T-helper 2 cell treated with Interferon-gamma antibody and Interleukin-4, amounts not matched to agents 100 ng/mL and 5 ng/mL, for 36 hours (primary cell): ENCODE measurements at regions not wholly inside any gene's neighbourhood (a gene's known extent, or its start where the extent isn't known, plus 50 kb on each side); places are given as distances from the start of the nearest gene placed in this dataset.

Experiments
- intact Hi-C: fragments of 100-400 bp; cut with micrococcal nuclease; formaldehyde crosslinking; loops from one replicate; pipeline ENCODE4 v1.15.1; 2023

- intact Hi-C loops, result no loop called here
Observed at GRCh38 chr15:95588056-95588455, 742.4 kb upstream of the NR2F2 start.

GRCh38 chr15:95590533-95591044, 739.9 kb upstream of the NR2F2 start:
- intact Hi-C loops, result no loop called here

GRCh38 chr15:95591270-95591669, 739.2 kb upstream of the NR2F2 start:
- intact Hi-C loops, result no loop called here

DNA sequence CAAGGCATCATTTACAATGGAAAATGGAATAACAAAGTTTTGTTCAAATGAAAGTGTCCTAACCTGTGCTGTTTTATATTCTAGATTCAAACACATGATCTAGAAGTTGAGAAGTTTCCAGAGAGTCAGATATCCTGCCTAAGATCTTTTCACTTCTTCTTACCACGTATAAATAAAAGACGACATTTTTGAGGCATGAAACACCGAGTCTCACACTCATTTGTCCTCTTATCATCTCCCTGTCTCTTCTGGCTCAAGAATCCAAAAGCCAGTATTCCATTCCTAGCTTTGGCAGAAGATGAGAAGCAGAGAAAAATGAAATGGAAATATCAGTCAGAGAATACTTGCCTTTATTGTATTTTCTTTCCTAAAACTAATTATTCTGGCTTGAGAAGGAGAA, 738.6 kb upstream of the NR2F2 start:
- intact Hi-C loops, result no loop called here

GRCh38 chr15:95594496-95594895, 736.0 kb upstream of the NR2F2 start:
- intact Hi-C loops, result no loop called here

- intact Hi-C loops, result no loop called here
Observed at GRCh38 chr15:95595759-95596158, 734.7 kb upstream of the NR2F2 start.

DNA sequence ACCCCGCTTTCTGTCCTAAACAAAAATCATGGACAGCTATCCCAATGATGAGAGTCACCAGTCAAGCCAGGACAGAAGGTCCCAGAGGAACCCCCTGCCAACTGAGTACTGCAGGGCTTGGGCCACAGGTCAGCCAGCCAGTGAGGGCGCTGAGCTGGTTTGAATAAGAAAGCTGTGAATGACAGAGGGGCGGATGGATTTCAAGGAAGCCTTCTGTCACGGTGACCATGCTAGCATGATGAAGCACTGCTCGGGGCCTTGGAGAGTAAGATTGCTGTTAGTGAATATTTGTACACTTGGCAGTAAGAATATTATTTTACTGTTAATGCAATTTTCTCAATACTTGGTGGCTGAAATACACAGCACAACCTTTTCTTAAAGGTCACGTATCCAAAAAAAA, 734.0 kb upstream of the NR2F2 start:
- intact Hi-C loops, result no loop called here

DNA sequence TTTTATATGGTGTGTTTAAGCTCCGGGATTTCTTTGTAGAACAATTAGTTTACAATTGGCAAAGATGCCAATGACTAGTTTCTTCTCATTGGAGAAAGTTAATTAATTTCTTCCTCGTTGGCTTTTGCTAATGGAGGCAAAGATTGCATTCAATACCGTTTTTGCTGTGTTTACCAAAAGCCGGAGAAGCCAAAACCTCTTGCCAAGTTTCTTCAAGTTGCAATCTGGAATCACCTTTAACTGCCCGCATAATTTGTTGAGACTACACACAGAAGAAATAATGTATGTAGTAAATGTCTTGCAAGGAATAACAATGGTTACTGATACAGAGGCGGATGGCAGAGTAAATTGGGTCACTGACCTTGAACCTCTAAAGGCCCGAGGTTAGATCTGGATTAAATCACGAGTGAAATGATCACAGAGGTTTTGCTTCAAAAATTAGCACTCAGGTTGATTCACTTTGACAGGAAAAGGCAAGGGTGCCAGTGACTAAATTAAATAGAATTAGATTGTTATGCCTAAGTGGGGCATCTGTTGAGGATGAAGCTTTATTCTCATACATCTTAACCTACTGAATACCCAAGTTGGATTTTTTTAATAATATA, 732.1 kb upstream of the NR2F2 start:
- intact Hi-C loops, result no loop called here

DNA sequence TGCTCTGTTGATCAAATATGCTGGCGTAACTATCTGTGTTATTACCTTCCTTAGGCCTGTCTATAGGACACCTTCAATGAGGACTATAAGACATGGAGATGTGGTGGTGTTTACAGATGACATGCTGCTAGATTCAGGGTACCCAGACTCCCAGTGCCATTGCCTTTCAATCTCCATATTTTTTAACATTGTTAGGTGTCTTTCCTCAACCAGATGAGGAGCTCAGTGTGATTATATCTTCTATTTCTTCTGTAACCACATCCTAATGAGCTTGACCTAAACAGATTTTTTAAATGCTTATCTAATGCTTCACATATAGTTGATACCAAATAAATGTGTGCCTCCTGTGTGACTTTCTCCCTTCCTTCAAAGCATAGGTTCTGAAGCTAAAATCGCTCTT, 730.1 kb upstream of the NR2F2 start:
- intact Hi-C loops, result no loop called here

DNA sequence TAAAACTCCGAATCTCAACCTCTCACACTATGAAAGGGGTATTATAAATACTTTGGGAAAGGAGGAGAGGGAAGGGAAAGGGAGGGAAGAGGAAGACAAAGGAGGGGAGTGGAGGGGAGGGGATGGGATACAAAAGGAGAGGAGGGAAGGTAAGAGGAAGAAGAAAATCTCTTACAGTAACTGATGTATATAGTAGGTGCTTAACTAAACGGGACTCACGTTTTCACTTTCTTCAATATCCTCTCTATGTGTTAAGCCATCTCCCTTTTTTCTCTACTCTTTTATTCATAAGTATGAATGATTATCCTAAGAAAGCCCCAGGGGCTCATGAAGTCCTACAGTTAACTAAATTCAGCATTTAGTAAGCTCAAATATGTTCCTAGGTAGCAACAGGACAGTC, 729.6 kb upstream of the NR2F2 start:
- intact Hi-C loops, result no loop called here

- intact Hi-C loops, result no loop called here
Observed at GRCh38 chr15:95601525-95601924, 729.0 kb upstream of the NR2F2 start.

GRCh38 chr15:95603802-95604201, 726.7 kb upstream of the NR2F2 start:
- intact Hi-C loops, result no loop called here

- intact Hi-C loops, result no loop called here
Observed at GRCh38 chr15:95604634-95605036, 725.9 kb upstream of the NR2F2 start.

- intact Hi-C loops, result no loop called here
Observed at GRCh38 chr15:95605098-95605497, 725.4 kb upstream of the NR2F2 start.

- intact Hi-C loops, result no loop called here
Observed at GRCh38 chr15:95606551-95606950, 723.9 kb upstream of the NR2F2 start.

DNA sequence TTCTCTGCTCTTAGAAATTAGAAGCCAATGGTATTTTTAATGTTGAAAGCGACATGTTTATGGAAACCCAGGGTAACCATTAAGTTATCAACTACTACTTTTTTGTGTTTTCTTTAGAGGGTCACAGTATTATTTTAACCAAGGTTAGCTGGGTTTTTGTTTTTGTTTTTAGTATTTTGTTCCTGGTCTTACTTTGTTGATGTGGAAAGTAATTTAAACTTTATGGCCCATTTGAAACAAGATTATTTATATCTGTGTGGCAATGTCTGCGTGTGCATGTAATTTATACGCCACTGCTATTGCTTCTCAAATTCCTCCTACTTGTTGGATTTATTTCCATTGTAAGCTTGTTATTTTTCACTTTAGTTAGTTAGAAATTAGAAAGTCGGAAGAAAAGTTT, 722.1 kb upstream of the NR2F2 start:
- intact Hi-C loops, result no loop called here

GRCh38 chr15:95609096-95609495, 721.4 kb upstream of the NR2F2 start:
- intact Hi-C loops, result no loop called here

DNA sequence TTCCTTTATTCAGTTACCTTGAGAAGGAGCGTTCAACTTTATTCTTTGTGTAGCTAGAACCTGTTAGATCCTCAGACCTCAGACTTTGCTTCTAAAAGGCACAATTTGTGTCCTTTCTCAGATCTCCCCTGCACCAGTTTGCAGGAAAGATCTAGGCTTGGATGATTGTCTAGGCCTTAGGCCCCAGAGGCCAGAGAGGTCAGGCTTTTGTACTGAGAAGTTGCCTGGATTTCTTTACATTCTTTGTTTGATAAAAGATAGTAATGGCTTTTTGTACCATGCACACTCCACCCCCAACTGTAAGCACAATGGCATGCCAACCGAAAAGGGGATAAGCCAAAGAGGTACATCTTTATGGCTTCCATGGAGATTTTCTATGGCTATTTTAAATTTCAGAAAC, 719.6 kb upstream of the NR2F2 start:
- intact Hi-C loops, result no loop called here

- intact Hi-C loops, result no loop called here
Observed at GRCh38 chr15:95615436-95615835, 715.1 kb upstream of the NR2F2 start.

GRCh38 chr15:95616306-95616705, 714.2 kb upstream of the NR2F2 start:
- intact Hi-C loops, result no loop called here

GRCh38 chr15:95620934-95621579, 709.4 kb upstream of the NR2F2 start:
- intact Hi-C loops, result no loop called here

DNA sequence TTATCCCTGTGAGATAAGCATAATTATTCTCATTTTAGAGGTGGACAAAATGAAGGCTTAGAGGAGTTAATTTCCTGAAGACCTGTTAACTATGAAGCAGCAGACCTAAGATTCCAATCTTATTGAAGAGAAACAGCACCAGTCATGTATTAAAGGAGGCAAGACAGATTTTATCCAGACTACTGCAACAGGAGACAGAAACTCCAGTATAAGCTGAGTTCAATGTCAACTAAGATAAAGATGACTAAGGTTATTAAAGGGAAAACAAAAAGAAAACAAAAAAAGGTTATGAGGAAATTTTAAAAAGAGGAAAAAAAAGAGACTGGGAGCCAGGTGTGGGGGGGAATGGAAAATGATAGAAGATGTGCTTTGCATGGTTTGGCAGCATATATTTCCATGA, 707.7 kb upstream of the NR2F2 start:
- intact Hi-C loops, result no loop called here

DNA sequence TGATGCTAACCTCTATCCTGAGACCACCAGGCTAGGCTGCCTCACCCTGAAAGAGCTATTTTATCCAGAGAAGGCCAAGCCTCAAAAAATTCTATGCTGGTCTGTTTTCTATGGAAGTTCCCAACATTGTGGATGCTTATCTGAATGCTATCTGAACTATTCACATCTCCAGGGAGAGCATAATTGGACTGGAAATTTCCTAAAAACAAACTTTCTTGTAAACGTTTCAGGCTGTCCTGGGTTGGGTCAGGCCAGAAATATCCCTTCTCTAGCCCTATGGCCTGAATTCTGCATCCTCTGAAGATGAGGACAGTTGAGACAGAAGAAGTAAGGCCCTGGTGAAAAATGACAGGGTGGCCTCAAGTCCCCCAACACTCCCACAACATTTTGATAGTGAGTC, 706.4 kb upstream of the NR2F2 start:
- intact Hi-C loops, result no loop called here
